ENCODE measurements at regions not wholly inside any gene's neighbourhood (a gene's known extent, or its start where the extent isn't known, plus 50 kb on each side); places are given as distances from the start of the nearest gene placed in this dataset.

DNA sequence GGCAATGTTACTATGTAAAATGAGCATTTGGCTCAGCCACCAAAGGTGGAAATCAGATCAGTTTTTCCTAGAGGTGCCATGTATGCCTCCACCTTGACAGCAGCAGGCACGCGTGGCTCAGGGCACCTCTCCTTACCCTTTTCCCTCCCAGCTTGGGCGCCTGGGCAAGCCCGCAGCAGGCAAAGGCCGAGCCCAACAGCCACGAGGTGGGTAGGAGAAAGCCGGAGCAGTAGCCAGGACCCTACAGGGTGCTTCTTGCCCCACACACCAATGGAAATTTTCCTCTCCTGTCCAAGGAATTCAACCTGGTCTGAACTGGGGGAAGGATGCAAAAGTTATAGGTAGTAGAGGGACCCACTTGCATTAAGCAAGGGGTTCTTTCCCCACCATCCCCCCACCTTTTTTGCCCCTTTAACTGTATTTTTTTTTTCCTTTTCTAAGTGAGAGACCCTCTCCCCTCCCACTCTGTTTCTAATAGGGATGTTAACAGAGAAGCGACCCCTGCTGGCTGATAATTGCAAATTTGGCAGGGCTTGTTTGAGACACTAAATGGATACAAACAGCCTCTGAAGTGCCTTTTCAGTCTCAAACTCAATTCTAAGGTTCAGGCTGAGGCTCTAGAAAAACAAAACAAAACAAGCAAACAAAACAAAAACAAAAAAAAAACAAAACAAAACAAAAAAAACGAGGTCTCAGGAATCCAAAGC lies 895.1 kb downstream of the PCDH18 start:
- no peak for DNase-seq

- no peak for DNase-seq
Measured at GRCh38 chr4:136636155-136636554, 896.1 kb downstream of the PCDH18 start.

DNA sequence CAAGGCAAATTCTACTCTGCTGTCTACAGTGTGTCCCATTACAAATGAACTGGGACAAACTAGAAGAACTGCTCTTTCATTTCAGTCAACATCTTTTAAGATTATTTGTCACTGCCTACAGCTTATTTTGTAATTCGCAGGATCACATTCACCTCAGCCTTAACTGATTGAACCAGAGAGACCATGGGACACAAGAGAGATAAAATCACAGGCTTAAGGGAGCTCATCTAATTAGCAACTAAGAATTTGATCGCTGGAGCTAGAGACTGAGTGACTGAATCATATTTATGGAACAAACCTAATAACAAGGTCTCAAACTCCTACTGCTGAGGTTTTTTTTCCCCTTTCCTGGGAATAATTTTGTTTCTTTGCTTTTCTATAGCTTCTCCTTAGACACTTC lies 898.2 kb downstream of the PCDH18 start:
- DNase-seq, result no peak

- no peak for DNase-seq
Measured at GRCh38 chr4:136599890-136600289, 932.4 kb downstream of the PCDH18 start.

DNA sequence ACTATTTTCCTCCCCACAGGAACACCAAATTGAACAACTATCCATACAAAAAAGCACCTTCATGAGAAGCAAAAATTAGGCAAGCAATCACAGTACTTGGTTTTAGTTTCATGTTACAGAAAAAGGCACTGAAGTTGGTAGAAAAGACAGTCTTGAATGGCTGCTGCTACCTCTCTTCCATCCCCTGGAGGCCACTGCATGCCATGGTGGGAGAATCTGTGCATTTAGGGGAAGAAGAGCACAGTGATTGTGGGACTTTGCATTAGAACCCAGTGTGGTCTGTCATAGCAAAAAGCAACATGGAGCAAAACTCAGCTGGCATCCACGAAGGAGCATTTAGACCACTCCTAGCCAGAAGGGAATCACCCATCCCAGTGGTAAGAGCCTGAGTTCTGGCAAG lies 941.9 kb downstream of the PCDH18 start:
- DNase-seq, result no peak

DNA sequence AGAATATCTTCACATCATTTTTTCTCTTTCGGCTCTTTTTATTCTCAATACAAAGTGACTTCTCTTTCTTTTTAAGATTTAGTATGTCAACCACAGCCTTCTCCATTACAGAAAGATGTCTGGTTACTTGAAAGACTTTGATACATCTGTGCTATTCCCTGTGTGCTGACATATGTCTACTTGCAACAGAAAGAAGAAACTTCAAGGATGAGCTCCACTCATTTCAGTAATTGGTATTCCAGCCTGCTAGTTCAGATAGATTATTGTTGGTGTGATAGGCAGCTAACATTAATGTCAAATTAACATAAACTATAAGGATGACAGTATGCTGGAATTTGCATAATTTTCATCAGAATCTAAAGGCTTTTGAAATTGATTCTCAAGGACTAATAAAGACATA lies 948.7 kb downstream of the PCDH18 start:
- DNase-seq, result no peak

- no peak for DNase-seq
Measured at GRCh38 chr4:136581119-136581518, 951.2 kb downstream of the PCDH18 start.

GRCh38 chr4:136575146-136575545 lies 957.1 kb downstream of the PCDH18 start:
- no peak for DNase-seq

GRCh38 chr4:136573460-136573859 lies 958.8 kb downstream of the PCDH18 start:
- no peak for DNase-seq

DNA sequence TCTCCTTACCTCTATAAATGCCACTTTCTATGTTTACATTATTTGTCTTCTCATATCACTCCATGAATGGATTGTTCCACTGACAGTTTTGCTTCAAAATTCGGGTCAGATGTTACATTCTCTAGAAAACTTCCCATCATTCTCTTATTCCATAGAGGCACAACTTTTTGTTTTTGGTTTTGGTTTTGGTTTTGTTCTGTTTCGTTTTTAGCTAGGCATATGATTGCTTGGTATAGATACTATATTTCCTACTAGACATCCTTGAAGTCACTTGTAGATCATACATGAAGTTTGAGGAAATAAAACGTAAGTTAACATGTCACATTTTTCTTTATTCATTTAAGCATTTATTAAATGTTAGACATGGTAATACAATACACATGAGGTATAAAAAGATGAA lies 961.0 kb downstream of the PCDH18 start:
- no peak for DNase-seq

DNA sequence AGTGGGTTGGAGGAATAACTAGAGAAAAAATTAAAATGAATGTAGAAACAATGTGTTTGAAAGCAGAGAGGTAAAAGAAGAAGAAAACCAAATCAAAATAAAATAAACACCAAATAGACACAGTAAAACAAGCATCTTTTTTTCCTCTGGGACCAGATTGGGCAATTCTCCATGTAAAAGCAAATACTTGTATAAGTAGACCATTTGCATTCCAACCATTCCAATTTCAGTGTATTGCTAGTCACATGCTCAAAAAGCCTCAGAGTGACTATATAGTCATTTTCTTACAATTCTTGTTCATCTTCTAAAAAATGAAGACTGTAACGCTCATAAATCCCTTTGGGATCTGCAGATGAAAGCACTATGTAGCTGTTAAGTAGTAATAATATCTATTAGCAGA lies 969.5 kb downstream of the PCDH18 start:
- no peak for DNase-seq

GRCh38 chr4:136558940-136559494 lies 973.3 kb downstream of the PCDH18 start:
- no peak for DNase-seq

DNA sequence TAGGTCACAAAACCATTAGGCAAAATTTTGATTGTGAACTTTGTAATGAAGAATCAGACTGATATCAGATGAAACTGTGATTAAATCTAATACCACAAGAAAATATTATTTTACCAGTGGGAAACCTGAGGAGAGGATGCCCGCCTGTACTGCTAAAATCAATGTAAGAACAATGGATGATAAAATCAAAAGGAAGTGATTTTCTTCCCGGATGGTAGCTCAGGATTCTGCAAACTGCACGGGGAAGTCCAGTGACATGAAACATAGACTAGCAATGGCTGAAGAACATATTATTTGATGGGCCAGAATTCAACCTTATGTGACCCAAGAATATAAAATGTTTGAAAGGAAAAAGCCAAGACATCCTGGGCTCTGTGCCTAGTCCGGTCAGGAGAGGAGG lies 974.9 kb downstream of the PCDH18 start:
- DNase-seq, result no peak

- DNase-seq, result no peak
Measured at GRCh38 chr4:136554033-136554432, 978.3 kb downstream of the PCDH18 start.

GRCh38 chr4:136551753-136552152 lies 980.5 kb downstream of the PCDH18 start:
- DNase-seq, result no peak

DNA sequence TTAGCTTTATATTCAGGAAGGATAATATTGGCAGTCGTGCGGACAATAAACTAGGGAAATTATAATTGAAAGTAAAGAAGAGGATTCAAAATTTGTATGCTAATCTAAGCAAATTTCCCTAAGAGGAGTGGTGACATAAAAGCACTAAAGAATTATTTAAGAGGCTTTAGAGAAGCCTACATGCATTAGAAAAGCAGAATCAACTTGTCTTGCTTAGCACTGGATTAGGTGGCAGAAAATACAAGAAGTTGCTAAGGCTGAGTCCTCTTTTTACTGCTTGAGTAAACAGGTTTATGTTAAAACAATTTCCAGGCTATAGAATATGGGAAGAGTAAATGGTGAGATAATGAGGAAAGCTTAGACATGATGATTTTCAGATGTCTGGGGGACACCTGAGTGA lies 991.5 kb downstream of the PCDH18 start:
- DNase-seq, result no peak

GRCh38 chr4:136528131-136528530 lies 1004.2 kb downstream of the PCDH18 start:
- peak in 1 of 2 experiments; percentile 31 for DNase-seq

DNA sequence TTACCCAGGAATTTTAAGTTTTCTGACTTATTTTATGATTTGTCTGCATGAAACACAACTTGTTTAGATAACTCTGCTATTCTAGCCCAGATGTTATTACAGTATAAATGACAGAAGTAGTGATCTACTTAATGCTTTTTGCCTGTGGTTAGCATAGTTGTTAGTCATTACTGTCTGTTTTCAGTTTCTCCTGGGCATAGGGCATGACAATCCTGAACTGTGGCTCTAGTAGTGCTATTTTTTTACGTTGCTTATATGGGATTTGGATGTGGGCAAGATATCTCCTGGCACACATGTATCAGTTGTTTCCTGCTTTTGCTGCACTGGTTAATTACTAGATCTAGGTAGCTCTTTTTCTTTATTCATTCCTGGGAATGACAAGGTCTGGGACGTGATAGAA lies 1005.8 kb downstream of the PCDH18 start:
- no peak for DNase-seq

- no peak for DNase-seq
Measured at GRCh38 chr4:136524039-136524438, 1008.3 kb downstream of the PCDH18 start.

DNA sequence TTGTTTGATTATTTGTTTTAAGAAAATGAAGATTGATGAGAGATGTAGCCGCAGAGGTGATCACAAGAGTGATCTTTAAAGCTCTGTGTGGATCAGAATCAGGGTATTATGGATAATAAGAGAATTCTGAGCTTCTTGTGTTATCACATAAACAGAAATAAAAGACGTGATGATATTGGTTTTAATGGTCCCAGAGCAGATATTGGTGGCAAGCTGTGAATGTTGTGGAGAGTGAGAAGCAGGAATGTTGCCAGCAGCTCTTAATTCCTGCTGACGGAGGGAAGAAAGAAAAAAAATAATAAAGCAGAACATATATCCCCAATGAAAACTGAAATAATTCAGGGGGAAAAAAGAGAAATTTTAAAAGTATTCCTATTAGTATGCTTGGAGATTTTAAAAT lies 1015.9 kb downstream of the PCDH18 start:
- no peak for DNase-seq

- DNase-seq, result no peak
Measured at GRCh38 chr4:136505020-136505419, 1027.3 kb downstream of the PCDH18 start.

DNA sequence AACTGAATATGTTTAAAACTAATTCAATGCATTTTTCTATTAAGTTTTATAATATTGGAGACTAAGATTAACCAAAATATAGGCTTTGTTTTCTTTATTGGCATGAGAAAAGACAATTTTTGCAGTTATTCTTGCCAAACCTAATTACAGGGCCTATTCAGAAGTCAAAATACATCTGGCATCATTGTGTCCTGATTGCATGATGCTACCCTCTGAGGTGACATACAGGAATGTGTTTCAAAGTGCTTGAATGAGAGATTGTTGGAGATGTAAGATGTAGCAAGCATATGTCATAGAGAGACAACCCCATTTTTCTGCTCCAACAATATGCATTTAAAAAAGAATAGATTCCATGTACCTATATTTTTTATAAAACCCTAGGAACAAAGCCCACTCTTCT lies 1036.4 kb downstream of the PCDH18 start:
- no peak for DNase-seq

DNA sequence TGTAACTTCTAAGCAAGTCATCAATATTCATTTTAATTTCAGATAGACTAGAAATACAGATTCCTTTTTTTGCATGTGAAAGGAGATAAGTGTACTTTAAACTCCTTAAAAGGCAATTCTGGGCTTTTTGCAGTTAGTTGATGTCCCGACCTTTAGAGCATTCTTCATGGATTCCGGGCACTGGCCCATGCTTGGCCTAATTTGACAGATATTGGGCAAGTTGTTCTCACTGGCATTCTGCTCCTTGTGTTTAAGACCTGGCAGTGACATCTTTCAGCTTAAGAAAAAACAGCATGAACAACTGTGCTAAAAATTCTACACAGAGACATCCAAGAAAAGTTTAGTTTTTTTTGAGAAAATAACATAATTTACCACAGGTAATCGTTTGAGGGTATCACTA lies 1037.2 kb downstream of the PCDH18 start:
- no peak for DNase-seq

- no peak for DNase-seq
Measured at GRCh38 chr4:136489101-136489500, 1043.2 kb downstream of the PCDH18 start.

- DNase-seq, result no peak
Measured at GRCh38 chr4:136484996-136485395, 1047.3 kb downstream of the PCDH18 start.
